IMR-90 (cell line): ENCODE measurements at regions not wholly inside any gene's neighbourhood (a gene's known extent, or its start where the extent isn't known, plus 50 kb on each side); places are given as distances from the start of the nearest gene placed in this dataset.

ENCODE experiments used
- ATAC-seq: fragments of 200-7000 bp; cut with Tn5 transposase; 2 replicates; pipeline ENCODE4 v1.9.1; 2020; ENCODE audit warnings: low read depth, mild to moderate bottlenecking, moderate library complexity
- BruUV-seq: library from RNA; stranded (reverse); fragments of 400-500 nt; replicated peaks from 2 replicates; lab custom pipeline; 2021; lab: Mats Ljungman, UMichigan
- CTCF ChIA-PET: fragments of 300-600 bp; formaldehyde crosslinking; extraction: SDS; loops from one replicate; lab custom pipeline; 2021; ENCODE audit warnings: antibody characterized with exemption; lab: Yijun Ruan, JAX
- POLR2A ChIA-PET: fragments of 300-600 bp; sonication (Branson Sonifier 250); formaldehyde crosslinking; loops from one replicate; lab custom pipeline; 2022; ENCODE audit warnings: antibody characterized with exemption; ENCODE audit not compliant: unreplicated experiment; lab: Charles Lee
- DNase-seq: peaks from one replicate; pipeline ENCODE4 v3.0.0; 2013
- H2AFZ ChIP-seq: replicated peaks from 2 replicates; pipeline ENCODE3; 2013; ENCODE audit warnings: low read length, mild to moderate bottlenecking; ENCODE audit not compliant: poor library complexity
- H2AK5ac ChIP-seq: 2 replicates; pipeline ENCODE4 v1.6.1; 2013; ENCODE audit warnings: low read depth, low read length, inconsistent platforms
- H2AK9ac ChIP-seq: replicated peaks from 2 replicates; pipeline ENCODE3; 2013; ENCODE audit warnings: mild to moderate bottlenecking, low read depth, low read length, moderate library complexity; ENCODE audit not compliant: poor library complexity
- H2BK120ac ChIP-seq: 2 replicates; pipeline ENCODE4 v1.6.1; 2013; ENCODE audit warnings: low read depth, low read length, inconsistent platforms
- H2BK15ac ChIP-seq: 3 replicates; pipeline ENCODE4 v1.6.1; 2013; ENCODE audit warnings: low read depth, low read length, inconsistent platforms
- H2BK20ac ChIP-seq: 2 replicates; pipeline ENCODE4 v1.6.1; 2013; ENCODE audit warnings: low read depth, mild to moderate bottlenecking, inconsistent platforms, low read length, moderate library complexity
- H2BK5ac ChIP-seq: 2 replicates; pipeline ENCODE4 v1.6.1; 2013; ENCODE audit warnings: mild to moderate bottlenecking, low read depth, low read length, inconsistent platforms; ENCODE audit not compliant: poor library complexity, severe bottlenecking
- H3K14ac ChIP-seq: replicated peaks from 2 replicates; pipeline ENCODE4 v1.6.1; 2013; ENCODE audit warnings: low read depth, low read length, inconsistent platforms
- H3K18ac ChIP-seq: 2 replicates; pipeline ENCODE4 v1.6.1; 2013; ENCODE audit warnings: low read depth, low read length, control low read depth
- H3K23ac ChIP-seq: 2 replicates; pipeline ENCODE4 v1.6.1; 2013; ENCODE audit warnings: low read depth, low read length, inconsistent platforms
- H3K27ac ChIP-seq: 2 replicates; pipeline ENCODE4 v1.5.1; 2013; ENCODE audit warnings: mild to moderate bottlenecking, control low read depth, low read length; ENCODE audit not compliant: insufficient read depth
- H3K27me3 ChIP-seq: 2 replicates; pipeline ENCODE4 v1.6.1; 2013; ENCODE audit warnings: low read length; ENCODE audit not compliant: control insufficient read depth, insufficient read depth
- H3K36me3 ChIP-seq: 2 replicates; pipeline ENCODE4 v1.6.1; 2013; ENCODE audit warnings: low read length, mixed read lengths; ENCODE audit not compliant: control insufficient read depth, insufficient read depth
- H3K4ac ChIP-seq: 2 replicates; pipeline ENCODE4 v1.6.1; 2013; ENCODE audit warnings: low read depth, low read length, inconsistent platforms
- H3K4me1 ChIP-seq: 2 replicates; pipeline ENCODE4 v1.6.1; 2013; ENCODE audit warnings: low read length, mixed read lengths; ENCODE audit not compliant: control insufficient read depth, insufficient read depth
- H3K4me2 ChIP-seq: 2 replicates; pipeline ENCODE4 v1.6.1; 2013; ENCODE audit warnings: low read depth, mild to moderate bottlenecking, control low read depth, low read length, moderate library complexity
- H3K4me3 ChIP-seq: 2 replicates; pipeline ENCODE4 v1.5.1; 2013; ENCODE audit warnings: low read depth, mild to moderate bottlenecking, control low read depth, low read length, moderate library complexity; ENCODE audit not compliant: insufficient read depth
- H3K56ac ChIP-seq: 2 replicates; pipeline ENCODE4 v1.6.1; 2013; ENCODE audit warnings: low read length, inconsistent platforms; ENCODE audit not compliant: insufficient read depth; ENCODE audit errors: extremely low read depth
- H3K79me1 ChIP-seq, 2 experiments: 2 replicates each; pipeline ENCODE4 v1.6.1; 2013; ENCODE audit warnings: low read length in 2 of 2, inconsistent platforms in 1 of 2, low read depth in 1 of 2
- H3K9ac ChIP-seq: 2 replicates; pipeline ENCODE4 v1.6.1; 2013; ENCODE audit warnings: low read depth, low read length, control low read depth
- H3K9me1 ChIP-seq: 2 replicates; pipeline ENCODE4 v1.6.1; 2013; ENCODE audit warnings: low read length, inconsistent platforms; ENCODE audit not compliant: insufficient read depth
- H3K9me3 ChIP-seq: 2 replicates; pipeline ENCODE4 v1.6.1; 2013; ENCODE audit warnings: low read length; ENCODE audit not compliant: control insufficient read depth, insufficient read depth
- H4K20me1 ChIP-seq: 2 replicates; pipeline ENCODE4 v1.6.1; 2013; ENCODE audit warnings: low read length, inconsistent platforms; ENCODE audit not compliant: insufficient read depth
- H4K5ac ChIP-seq: 2 replicates; pipeline ENCODE4 v1.6.1; 2013; ENCODE audit warnings: mild to moderate bottlenecking, low read depth, low read length, control low read depth
- H4K8ac ChIP-seq, 2 experiments: 2 replicates each; pipeline ENCODE4 v1.6.1; 2013; ENCODE audit warnings: low read depth in 2 of 2, low read length in 2 of 2, control low read depth in 1 of 2, inconsistent platforms in 1 of 2
- H4K91ac ChIP-seq: 2 replicates; pipeline ENCODE4 v1.6.1; 2013; ENCODE audit warnings: low read depth, low read length, inconsistent platforms; ENCODE audit not compliant: insufficient read depth
- BHLHE40 ChIP-seq: fragments of 150-350 bp; IDR thresholded peaks from 2 replicates; pipeline ENCODE4 v1.6.1; 2016; ENCODE audit warnings: mild to moderate bottlenecking, low read depth, low read length
- CEBPB ChIP-seq: IDR thresholded peaks from 2 replicates; pipeline ENCODE4 v1.6.1; 2012; ENCODE audit warnings: low read depth, low read length, improper control_type of control experiment
- CHD1 ChIP-seq: IDR thresholded peaks from 2 replicates; pipeline ENCODE4 v1.6.1; 2012; ENCODE audit warnings: low read depth, low read length, improper control_type of control experiment
- MAFK ChIP-seq: IDR thresholded peaks from 2 replicates; pipeline ENCODE4 v1.6.1; 2012; ENCODE audit warnings: low read depth, low read length, improper control_type of control experiment
- MAZ ChIP-seq: IDR thresholded peaks from 2 replicates; pipeline ENCODE4 v1.6.1; 2012; ENCODE audit warnings: low read depth, mild to moderate bottlenecking, low read length, improper control_type of control experiment, moderate library complexity, borderline replicate concordance
- NFE2L2 ChIP-seq: fragments of 150-350 bp; IDR thresholded peaks from 2 replicates; pipeline ENCODE4 v1.6.1; 2016; ENCODE audit warnings: low read depth, mild to moderate bottlenecking, low read length
- POLR2A ChIP-seq: IDR thresholded peaks from 2 replicates; pipeline ENCODE4 v1.6.1; 2012; ENCODE audit warnings: mild to moderate bottlenecking, low read depth, low read length
- WGBS, 2 experiments: methylation state at CpG; one replicate each; pipeline versions ENCODE4 v1.1.5 to v1.1.7; 2013; ENCODE audit warnings: missing lambda C conversion rate in 2 of 2; ENCODE audit not compliant: insufficient read length in 1 of 2; ENCODE audit errors: extremely low coverage in 2 of 2; 5-methylcytosine and 5-hydroxymethylcytosine counted together
- dilution Hi-C: fragments of 300-500 bp; cut with HindIII; formaldehyde crosslinking; loops from one replicate; pipeline ENCODE4 v1.14.3; 2018; ENCODE audit warnings: low sequenced_read_pairs; ENCODE audit not compliant: unreplicated experiment
- in situ Hi-C: fragments of 300-500 bp; cut with MboI; formaldehyde crosslinking; loops from 3 replicates; pipeline ENCODE4 v1.14.3; 2019; ENCODE audit warnings: low sequenced_read_pairs, inconsistent platforms, mixed read lengths
- intact Hi-C: fragments of 100-400 bp; cut with micrococcal nuclease; formaldehyde crosslinking; loops from 2 replicates; pipeline ENCODE4 v1.10.0; 2022
- TF ChIP-seq, protein P1 (sequence below): fragments of 150-350 bp; IDR thresholded peaks from 2 replicates; pipeline ENCODE4 v1.6.1; 2017; ENCODE audit warnings: mild to moderate bottlenecking, antibody characterized with exemption, low read length, low read depth
- TF ChIP-seq, protein P2 (sequence below): conservative IDR thresholded peaks from 2 replicates; pipeline ENCODE4 v1.5.1; 2012; ENCODE audit warnings: mild to moderate bottlenecking, low read depth, low read length, improper control_type of control experiment

DNA sequence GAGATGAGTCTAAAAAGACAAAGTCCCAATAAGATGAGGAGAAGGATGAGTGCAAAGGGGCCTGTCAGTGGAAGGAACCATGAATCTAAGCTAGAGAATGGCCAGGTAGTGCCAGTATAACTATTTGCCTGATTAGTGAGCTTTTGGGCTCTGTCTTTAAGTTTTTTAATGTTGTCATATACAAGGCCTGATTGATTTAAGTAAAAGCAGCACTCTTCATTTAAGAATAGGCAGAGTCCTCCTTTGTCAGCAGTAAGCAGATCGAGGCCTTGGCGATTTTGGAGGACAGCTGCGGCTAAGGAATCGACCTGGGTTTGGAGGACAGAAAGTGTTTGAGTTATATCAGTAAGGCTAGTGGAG, 753.4 kb upstream of the ADGRB3 start:
- Histone ChIP-seq H3K14ac (no peak overlapping the region), H2BK20ac (no peak overlapping the region), H2BK15ac (no peak overlapping the region), H3K9me1 (no peaks in the 10 kb centered on the region), H3K56ac (no peak overlapping the region), H3K4me1 (no peaks in the 10 kb centered on the region), H3K27ac (no peak overlapping the region), H3K79me1 (no peaks in the 10 kb centered on the region), H3K4me2 (no peak overlapping the region), H3K36me3 (no peaks in the 10 kb centered on the region), H4K5ac (no peak overlapping the region), H3K4ac (no peak overlapping the region), H2BK5ac (no peak overlapping the region), H3K9me3 (peaks cover 7% of the 10 kb centered on the region), H3K4me3 (no peak overlapping the region), H4K20me1 (no peaks in the 10 kb centered on the region), H2AFZ (no peak overlapping the region), H4K8ac (no peak overlapping the region), H2BK120ac (no peak overlapping the region), H3K9ac (no peak overlapping the region), H3K23ac (no peak overlapping the region), H2AK5ac (no peak overlapping the region), H2AK9ac (no peak overlapping the region), H3K27me3 (no peaks in the 10 kb centered on the region), H3K18ac (no peak overlapping the region), H4K91ac (no peak overlapping the region)
- 86% methylated on average over 2 of the region's 4 CpGs; no CpG with 5 or more reads in 1 of the 2 experiments for whole genome bisulfite sequencing, 2 experiments
- ChIA-PET POLR2A (no interaction called here), CTCF (no interaction called here)
- intact Hi-C loops: no loop called here
- DNase-seq: no peak
- in situ Hi-C loops: no loop called here
- dilution Hi-C loops: no loop called here
- no peak for ATAC-seq
- no TSS peak for BruUV-seq
- TF ChIP-seq, protein P1, sequence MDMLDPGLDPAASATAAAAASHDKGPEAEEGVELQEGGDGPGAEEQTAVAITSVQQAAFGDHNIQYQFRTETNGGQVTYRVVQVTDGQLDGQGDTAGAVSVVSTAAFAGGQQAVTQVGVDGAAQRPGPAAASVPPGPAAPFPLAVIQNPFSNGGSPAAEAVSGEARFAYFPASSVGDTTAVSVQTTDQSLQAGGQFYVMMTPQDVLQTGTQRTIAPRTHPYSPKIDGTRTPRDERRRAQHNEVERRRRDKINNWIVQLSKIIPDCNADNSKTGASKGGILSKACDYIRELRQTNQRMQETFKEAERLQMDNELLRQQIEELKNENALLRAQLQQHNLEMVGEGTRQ: no peak
- TF ChIP-seq, protein P2, sequence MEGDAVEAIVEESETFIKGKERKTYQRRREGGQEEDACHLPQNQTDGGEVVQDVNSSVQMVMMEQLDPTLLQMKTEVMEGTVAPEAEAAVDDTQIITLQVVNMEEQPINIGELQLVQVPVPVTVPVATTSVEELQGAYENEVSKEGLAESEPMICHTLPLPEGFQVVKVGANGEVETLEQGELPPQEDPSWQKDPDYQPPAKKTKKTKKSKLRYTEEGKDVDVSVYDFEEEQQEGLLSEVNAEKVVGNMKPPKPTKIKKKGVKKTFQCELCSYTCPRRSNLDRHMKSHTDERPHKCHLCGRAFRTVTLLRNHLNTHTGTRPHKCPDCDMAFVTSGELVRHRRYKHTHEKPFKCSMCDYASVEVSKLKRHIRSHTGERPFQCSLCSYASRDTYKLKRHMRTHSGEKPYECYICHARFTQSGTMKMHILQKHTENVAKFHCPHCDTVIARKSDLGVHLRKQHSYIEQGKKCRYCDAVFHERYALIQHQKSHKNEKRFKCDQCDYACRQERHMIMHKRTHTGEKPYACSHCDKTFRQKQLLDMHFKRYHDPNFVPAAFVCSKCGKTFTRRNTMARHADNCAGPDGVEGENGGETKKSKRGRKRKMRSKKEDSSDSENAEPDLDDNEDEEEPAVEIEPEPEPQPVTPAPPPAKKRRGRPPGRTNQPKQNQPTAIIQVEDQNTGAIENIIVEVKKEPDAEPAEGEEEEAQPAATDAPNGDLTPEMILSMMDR: no peak
- TF ChIP-seq BHLHE40 (no peak), MAZ (no peak), MAFK (no peak), POLR2A (no peak), CEBPB (no peak), NFE2L2 (no peak), CHD1 (no peak)
